ENCODE measurements at regions not wholly inside any gene's neighbourhood (a gene's known extent, or its start where the extent isn't known, plus 50 kb on each side); places are given as distances from the start of the nearest gene placed in this dataset.

DNA sequence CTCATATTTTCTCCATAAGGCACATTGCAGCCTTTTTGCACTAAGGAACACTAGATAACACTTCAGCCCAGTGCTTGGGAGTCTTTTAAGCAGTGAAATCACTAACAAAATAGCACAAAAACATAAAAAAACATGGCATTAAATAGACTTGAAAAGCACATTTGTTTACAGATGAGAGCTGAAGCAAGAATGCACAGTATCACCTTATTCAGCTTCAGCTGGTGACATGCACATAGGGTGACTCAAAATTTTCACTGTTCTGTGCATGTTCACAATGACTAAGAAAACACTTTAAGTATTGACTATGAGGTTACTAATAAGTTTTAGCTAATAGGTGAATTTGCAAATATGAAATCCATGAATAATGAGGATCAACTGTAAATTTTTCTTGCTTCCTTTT lies 293.9 kb upstream of the TARS1 start:
- no peak for DNase-seq (ENCODE audit: low read depth in 2 of 2)

- DNase-seq (ENCODE audit: low read depth in 2 of 2): peak; percentile 70 to 73
Observed at GRCh38 chr5:33148076-33148513, 292.7 kb upstream of the TARS1 start.

DNA sequence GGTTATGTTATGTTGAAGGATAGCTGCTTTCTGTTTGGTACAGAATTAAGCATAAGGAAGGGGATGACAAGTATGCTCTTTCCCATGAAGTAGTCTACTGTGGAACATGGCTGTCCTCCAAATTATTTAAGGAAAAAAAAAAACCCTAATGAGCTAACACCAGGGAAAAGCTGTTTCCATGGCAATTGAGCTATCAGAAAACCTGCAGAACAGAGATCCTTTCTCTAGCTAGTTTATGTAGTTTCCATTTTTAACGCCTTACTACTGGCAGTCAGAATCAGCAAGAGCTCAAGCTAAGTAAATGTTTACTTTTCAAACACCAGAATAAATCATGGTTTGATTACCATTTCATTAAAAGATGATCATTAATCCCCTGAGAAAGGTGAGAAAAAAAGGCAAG lies 287.4 kb upstream of the TARS1 start:
- DNase-seq (ENCODE audit: low read depth in 2 of 2): no peak

DNA sequence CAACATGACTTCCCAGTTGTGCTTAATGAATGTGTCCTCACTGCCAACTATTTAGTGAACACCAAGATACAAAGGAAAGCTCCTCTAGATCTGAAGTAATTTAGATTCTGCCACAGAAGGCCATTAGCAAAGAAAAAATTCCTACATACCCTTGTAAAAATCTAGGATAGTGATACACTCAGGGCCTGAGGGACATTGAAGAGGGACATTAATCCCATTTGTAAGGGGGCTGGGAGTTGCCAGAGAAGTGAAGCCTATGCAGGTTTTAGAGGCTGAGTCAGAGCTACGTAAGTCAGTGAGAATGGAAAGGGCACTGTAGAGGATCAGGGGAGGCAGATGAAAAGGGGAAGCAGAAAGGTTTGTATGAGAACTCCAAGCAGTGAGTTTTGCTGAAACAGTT lies 286.9 kb upstream of the TARS1 start:
- no peak for DNase-seq (ENCODE audit: low read depth in 2 of 2)

GRCh38 chr5:33160871-33161270 lies 279.9 kb upstream of the TARS1 start:
- DNase-seq (ENCODE audit: low read depth in 2 of 2): no peak

DNA sequence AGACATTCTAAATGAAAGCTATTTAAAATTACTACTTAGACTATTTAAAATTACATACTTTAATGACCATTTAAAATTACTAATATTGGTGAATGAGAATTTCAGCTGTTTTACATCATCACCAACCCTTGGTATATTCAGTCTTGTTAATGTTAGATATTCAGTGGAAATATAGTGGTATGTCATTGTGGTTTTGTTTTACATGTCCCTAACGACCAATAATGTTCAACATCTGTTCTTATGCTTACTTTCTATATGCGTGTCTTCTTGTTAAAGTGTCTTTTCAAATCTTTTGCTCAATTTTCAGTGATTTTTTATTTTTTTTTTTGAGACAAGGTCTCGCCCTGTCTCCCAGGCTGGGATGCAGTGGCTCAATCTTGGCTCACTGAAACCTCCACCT lies 279.3 kb upstream of the TARS1 start:
- DNase-seq (ENCODE audit: low read depth in 2 of 2): no peak

DNA sequence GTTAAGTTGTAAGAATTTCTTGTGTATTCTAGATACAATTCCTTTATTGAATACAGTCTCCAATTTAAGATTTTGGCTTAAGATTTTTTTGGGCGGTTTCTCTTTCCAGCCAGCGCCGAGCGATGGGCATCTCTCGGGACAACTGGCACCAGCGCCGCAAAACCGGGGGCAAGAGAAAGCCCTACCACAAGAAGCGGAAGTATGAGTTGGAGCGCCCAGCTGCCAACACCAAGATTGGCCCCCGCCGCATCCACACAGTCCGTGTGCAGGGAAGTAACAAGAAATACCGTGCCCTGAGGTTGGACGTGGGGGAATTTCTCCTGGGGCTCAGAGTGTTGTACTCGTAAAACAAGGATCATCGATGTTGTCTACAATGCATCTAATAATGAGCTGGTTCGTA lies 278.7 kb upstream of the TARS1 start:
- no peak for DNase-seq (ENCODE audit: low read depth in 2 of 2)

DNA sequence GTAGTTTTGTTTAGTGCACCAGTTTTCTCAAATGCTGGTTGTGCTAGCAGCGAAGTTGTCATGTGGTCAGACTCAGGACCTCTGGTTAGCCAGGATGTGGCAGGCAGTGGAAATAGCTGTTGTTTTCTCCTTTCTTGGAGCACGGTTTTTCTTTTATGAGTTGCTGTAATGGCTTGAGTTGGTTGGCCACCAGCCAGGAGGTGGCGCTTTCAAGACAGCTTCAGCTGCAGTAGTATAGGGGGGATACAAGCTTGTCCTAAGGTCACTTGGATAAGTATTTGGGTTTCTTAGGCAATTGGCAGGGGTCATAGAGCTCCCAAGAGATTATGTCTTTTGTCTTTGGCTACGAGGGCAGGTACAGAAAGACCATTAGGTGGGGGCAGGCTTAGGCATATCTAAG lies 274.2 kb upstream of the TARS1 start:
- no peak for DNase-seq (ENCODE audit: low read depth in 2 of 2)

GRCh38 chr5:33166948-33167347 lies 273.8 kb upstream of the TARS1 start:
- DNase-seq (ENCODE audit: low read depth in 2 of 2): no peak

DNA sequence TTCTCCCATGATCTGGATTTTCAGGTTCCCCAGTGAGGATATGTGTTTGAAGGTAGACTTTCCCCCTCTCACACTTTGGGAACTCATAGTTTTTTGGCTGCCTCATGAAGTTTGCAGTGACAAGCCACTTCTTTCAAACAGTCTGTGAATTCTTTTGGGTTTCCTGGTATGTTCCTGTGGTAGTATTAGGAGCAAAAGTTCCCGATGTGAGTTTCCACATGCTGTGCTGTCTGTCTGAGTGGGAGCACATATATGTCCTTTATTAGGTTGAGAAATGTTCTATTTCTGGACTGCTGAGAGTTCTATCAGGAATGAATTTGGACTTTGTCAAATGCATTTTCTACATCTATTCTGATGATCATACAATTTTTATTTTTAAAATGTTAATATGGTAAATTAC lies 273.2 kb upstream of the TARS1 start:
- DNase-seq (ENCODE audit: low read depth in 2 of 2): no peak

- no peak for DNase-seq (ENCODE audit: low read depth in 2 of 2)
Observed at GRCh38 chr5:33170411-33170810, 270.4 kb upstream of the TARS1 start.

- DNase-seq (ENCODE audit: low read depth in 2 of 2): no peak
Observed at GRCh38 chr5:33174383-33174782, 266.4 kb upstream of the TARS1 start.

DNA sequence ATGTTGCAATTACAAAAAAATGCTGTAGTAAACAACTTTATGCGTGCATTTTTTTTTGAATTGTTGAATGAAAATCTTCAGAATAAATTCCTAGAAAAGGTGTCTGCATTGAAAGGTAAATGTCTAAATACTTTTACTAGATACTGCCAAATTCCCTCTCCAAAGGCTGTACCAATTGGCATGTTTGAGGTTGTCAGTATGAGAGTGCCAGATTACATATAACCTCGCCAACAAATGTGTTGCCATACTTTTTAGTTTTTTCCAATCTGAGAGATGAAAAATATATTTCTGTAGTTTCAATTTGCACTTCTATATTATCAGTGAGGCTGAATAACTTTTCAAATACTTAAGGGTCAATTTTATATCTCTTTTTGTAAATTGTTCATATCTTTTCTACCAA lies 261.5 kb upstream of the TARS1 start:
- no peak for DNase-seq (ENCODE audit: low read depth in 2 of 2)

DNA sequence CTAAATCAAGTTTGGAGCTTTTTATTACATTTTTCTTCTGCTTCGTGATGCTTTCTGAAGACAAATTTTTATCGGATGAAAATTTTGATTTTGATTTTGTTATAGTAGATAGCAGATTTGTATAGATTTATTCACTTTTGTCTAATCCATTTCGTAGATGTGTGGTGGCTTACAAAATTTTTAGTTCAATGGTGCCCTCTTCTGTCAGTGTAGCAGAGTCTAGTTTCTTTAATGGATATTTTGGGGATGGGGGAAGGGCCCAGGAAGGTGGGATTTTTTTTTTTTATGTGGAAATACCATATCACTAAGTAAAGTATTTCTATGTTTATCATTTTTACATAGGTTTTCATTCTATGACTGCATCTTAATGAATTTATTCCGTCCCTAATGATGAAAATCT lies 259.9 kb upstream of the TARS1 start:
- DNase-seq (ENCODE audit: low read depth in 2 of 2): peak in 1 of 2 experiments; percentile 20

DNA sequence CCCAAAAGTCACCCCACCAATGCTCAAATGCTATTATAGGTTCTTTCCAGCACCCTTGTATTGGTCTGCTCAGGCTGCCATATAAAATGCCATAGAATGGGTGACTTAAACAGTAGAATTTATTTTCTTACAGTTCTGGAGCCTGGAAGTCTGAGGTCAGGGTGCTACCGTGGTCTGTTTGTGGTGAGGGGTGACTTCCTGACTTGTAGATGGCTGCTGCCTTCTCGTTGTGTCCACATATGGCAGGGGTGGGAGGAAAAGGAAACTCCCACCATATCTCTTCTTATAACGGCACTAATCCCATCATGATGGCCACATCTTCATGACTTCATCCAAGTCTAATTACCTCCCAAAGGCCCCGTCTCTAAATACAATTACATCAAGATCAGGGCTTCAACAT lies 257.8 kb upstream of the TARS1 start:
- DNase-seq (ENCODE audit: low read depth in 2 of 2): no peak

DNA sequence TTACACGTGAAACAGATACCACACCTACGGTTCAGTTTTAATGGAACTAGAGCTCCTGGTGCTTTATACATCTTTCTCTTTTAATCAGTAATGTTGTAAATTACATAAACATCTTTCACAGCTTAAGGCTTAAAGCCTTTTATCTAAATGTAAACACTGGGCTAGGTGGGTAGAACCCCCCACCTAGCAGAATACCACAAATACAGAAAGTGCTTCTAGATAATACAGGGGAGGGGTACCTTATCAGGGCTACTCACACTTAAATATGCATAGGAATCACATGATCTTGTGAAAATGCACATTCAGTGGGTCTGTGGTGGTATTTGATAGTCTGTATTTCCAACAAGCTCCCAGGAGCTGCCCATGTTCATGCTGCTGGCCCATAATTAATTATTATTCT lies 256.4 kb upstream of the TARS1 start:
- no peak for DNase-seq (ENCODE audit: low read depth in 2 of 2)

GRCh38 chr5:33188089-33188488 lies 252.7 kb upstream of the TARS1 start:
- no peak for DNase-seq (ENCODE audit: low read depth in 2 of 2)

GRCh38 chr5:33194914-33195313 lies 245.9 kb upstream of the TARS1 start:
- no peak for DNase-seq (ENCODE audit: low read depth in 2 of 2)

- DNase-seq (ENCODE audit: low read depth in 2 of 2): peak; percentile 40 to 51
Observed at GRCh38 chr5:33195431-33196165, 245.2 kb upstream of the TARS1 start.

- DNase-seq (ENCODE audit: low read depth in 2 of 2): no peak
Observed at GRCh38 chr5:33198836-33199235, 241.9 kb upstream of the TARS1 start.

- DNase-seq (ENCODE audit: low read depth in 2 of 2): no peak
Observed at GRCh38 chr5:33203931-33204330, 236.8 kb upstream of the TARS1 start.

- DNase-seq (ENCODE audit: low read depth in 2 of 2): no peak
Observed at GRCh38 chr5:33205079-33205478, 235.7 kb upstream of the TARS1 start.

DNA sequence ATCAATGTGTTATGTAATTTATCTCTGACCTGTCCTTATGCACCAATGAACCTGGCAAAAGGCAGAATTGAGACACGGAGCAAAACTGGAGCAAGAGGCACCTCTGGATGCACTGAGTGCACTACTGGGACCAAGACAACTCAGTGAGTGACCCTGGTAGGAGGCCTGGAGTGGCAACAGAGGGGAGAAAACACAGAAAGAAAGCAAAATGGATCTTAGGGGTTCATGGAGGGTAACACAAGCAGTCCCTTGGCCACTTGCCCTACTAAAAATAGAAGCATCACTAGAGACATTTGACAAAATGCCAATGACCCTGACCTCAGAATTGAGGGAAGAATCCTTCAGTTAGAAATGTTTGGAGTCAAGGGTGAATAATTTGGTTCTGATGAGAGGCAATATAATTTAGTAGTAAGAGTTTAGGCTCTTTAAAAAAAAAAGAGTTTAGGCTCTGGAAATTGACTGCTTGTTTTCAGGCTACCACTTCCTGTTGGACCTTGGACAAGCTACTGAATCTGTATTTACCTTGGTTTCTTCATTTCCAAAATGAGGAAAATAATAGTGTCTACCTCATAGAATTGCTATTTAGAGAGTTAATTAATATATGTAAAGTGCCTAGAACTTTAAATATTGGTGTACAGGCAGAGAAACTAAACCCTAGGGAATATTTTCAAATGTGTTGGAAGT lies 234.9 kb upstream of the TARS1 start:
- DNase-seq (ENCODE audit: low read depth in 2 of 2): no peak

Measured in fibroblast of skin of left biceps (primary cell).